IMR-90 (cell line): ENCODE measurements at regions not wholly inside any gene's neighbourhood (a gene's known extent, or its start where the extent isn't known, plus 50 kb on each side); places are given as distances from the start of the nearest gene placed in this dataset.

ENCODE experiments used
- ATAC-seq: fragments of 200-7000 bp; cut with Tn5 transposase; 2 replicates; pipeline ENCODE4 v1.9.1; 2020; ENCODE audit warnings: low read depth, mild to moderate bottlenecking, moderate library complexity
- BruUV-seq: library from RNA; stranded (reverse); fragments of 400-500 nt; replicated peaks from 2 replicates; lab custom pipeline; 2021; lab: Mats Ljungman, UMichigan
- CTCF ChIA-PET: fragments of 300-600 bp; formaldehyde crosslinking; extraction: SDS; loops from one replicate; lab custom pipeline; 2021; ENCODE audit warnings: antibody characterized with exemption; lab: Yijun Ruan, JAX
- POLR2A ChIA-PET: fragments of 300-600 bp; sonication (Branson Sonifier 250); formaldehyde crosslinking; loops from one replicate; lab custom pipeline; 2022; ENCODE audit warnings: antibody characterized with exemption; ENCODE audit not compliant: unreplicated experiment; lab: Charles Lee
- DNase-seq: peaks from one replicate; pipeline ENCODE4 v3.0.0; 2013
- H2AFZ ChIP-seq: replicated peaks from 2 replicates; pipeline ENCODE3; 2013; ENCODE audit warnings: low read length, mild to moderate bottlenecking; ENCODE audit not compliant: poor library complexity
- H2AK5ac ChIP-seq: 2 replicates; pipeline ENCODE4 v1.6.1; 2013; ENCODE audit warnings: low read depth, low read length, inconsistent platforms
- H2AK9ac ChIP-seq: replicated peaks from 2 replicates; pipeline ENCODE3; 2013; ENCODE audit warnings: mild to moderate bottlenecking, low read depth, low read length, moderate library complexity; ENCODE audit not compliant: poor library complexity
- H2BK120ac ChIP-seq: 2 replicates; pipeline ENCODE4 v1.6.1; 2013; ENCODE audit warnings: low read depth, low read length, inconsistent platforms
- H2BK15ac ChIP-seq: 3 replicates; pipeline ENCODE4 v1.6.1; 2013; ENCODE audit warnings: low read depth, low read length, inconsistent platforms
- H2BK20ac ChIP-seq: 2 replicates; pipeline ENCODE4 v1.6.1; 2013; ENCODE audit warnings: low read depth, mild to moderate bottlenecking, inconsistent platforms, low read length, moderate library complexity
- H2BK5ac ChIP-seq: 2 replicates; pipeline ENCODE4 v1.6.1; 2013; ENCODE audit warnings: mild to moderate bottlenecking, low read depth, low read length, inconsistent platforms; ENCODE audit not compliant: poor library complexity, severe bottlenecking
- H3K14ac ChIP-seq: replicated peaks from 2 replicates; pipeline ENCODE4 v1.6.1; 2013; ENCODE audit warnings: low read depth, low read length, inconsistent platforms
- H3K18ac ChIP-seq: 2 replicates; pipeline ENCODE4 v1.6.1; 2013; ENCODE audit warnings: low read depth, low read length, control low read depth
- H3K23ac ChIP-seq: 2 replicates; pipeline ENCODE4 v1.6.1; 2013; ENCODE audit warnings: low read depth, low read length, inconsistent platforms
- H3K27ac ChIP-seq: 2 replicates; pipeline ENCODE4 v1.5.1; 2013; ENCODE audit warnings: mild to moderate bottlenecking, control low read depth, low read length; ENCODE audit not compliant: insufficient read depth
- H3K27me3 ChIP-seq: 2 replicates; pipeline ENCODE4 v1.6.1; 2013; ENCODE audit warnings: low read length; ENCODE audit not compliant: control insufficient read depth, insufficient read depth
- H3K36me3 ChIP-seq: 2 replicates; pipeline ENCODE4 v1.6.1; 2013; ENCODE audit warnings: low read length, mixed read lengths; ENCODE audit not compliant: control insufficient read depth, insufficient read depth
- H3K4ac ChIP-seq: 2 replicates; pipeline ENCODE4 v1.6.1; 2013; ENCODE audit warnings: low read depth, low read length, inconsistent platforms
- H3K4me1 ChIP-seq: 2 replicates; pipeline ENCODE4 v1.6.1; 2013; ENCODE audit warnings: low read length, mixed read lengths; ENCODE audit not compliant: control insufficient read depth, insufficient read depth
- H3K4me2 ChIP-seq: 2 replicates; pipeline ENCODE4 v1.6.1; 2013; ENCODE audit warnings: low read depth, mild to moderate bottlenecking, control low read depth, low read length, moderate library complexity
- H3K4me3 ChIP-seq: 2 replicates; pipeline ENCODE4 v1.5.1; 2013; ENCODE audit warnings: low read depth, mild to moderate bottlenecking, control low read depth, low read length, moderate library complexity; ENCODE audit not compliant: insufficient read depth
- H3K56ac ChIP-seq: 2 replicates; pipeline ENCODE4 v1.6.1; 2013; ENCODE audit warnings: low read length, inconsistent platforms; ENCODE audit not compliant: insufficient read depth; ENCODE audit errors: extremely low read depth
- H3K79me1 ChIP-seq, 2 experiments: 2 replicates each; pipeline ENCODE4 v1.6.1; 2013; ENCODE audit warnings: low read length in 2 of 2, inconsistent platforms in 1 of 2, low read depth in 1 of 2
- H3K9ac ChIP-seq: 2 replicates; pipeline ENCODE4 v1.6.1; 2013; ENCODE audit warnings: low read depth, low read length, control low read depth
- H3K9me1 ChIP-seq: 2 replicates; pipeline ENCODE4 v1.6.1; 2013; ENCODE audit warnings: low read length, inconsistent platforms; ENCODE audit not compliant: insufficient read depth
- H3K9me3 ChIP-seq: 2 replicates; pipeline ENCODE4 v1.6.1; 2013; ENCODE audit warnings: low read length; ENCODE audit not compliant: control insufficient read depth, insufficient read depth
- H4K20me1 ChIP-seq: 2 replicates; pipeline ENCODE4 v1.6.1; 2013; ENCODE audit warnings: low read length, inconsistent platforms; ENCODE audit not compliant: insufficient read depth
- H4K5ac ChIP-seq: 2 replicates; pipeline ENCODE4 v1.6.1; 2013; ENCODE audit warnings: mild to moderate bottlenecking, low read depth, low read length, control low read depth
- H4K8ac ChIP-seq, 2 experiments: 2 replicates each; pipeline ENCODE4 v1.6.1; 2013; ENCODE audit warnings: low read depth in 2 of 2, low read length in 2 of 2, control low read depth in 1 of 2, inconsistent platforms in 1 of 2
- H4K91ac ChIP-seq: 2 replicates; pipeline ENCODE4 v1.6.1; 2013; ENCODE audit warnings: low read depth, low read length, inconsistent platforms; ENCODE audit not compliant: insufficient read depth
- CEBPB ChIP-seq: IDR thresholded peaks from 2 replicates; pipeline ENCODE4 v1.6.1; 2012; ENCODE audit warnings: low read depth, low read length, improper control_type of control experiment
- RAD21 ChIP-seq: IDR thresholded peaks from 2 replicates; pipeline ENCODE4 v1.6.1; 2012; ENCODE audit warnings: low read length, improper control_type of control experiment
- WGBS, 2 experiments: methylation state at CpG; one replicate each; pipeline versions ENCODE4 v1.1.5 to v1.1.7; 2013; ENCODE audit warnings: missing lambda C conversion rate in 2 of 2; ENCODE audit not compliant: insufficient read length in 1 of 2; ENCODE audit errors: extremely low coverage in 2 of 2; 5-methylcytosine and 5-hydroxymethylcytosine counted together
- dilution Hi-C: fragments of 300-500 bp; cut with HindIII; formaldehyde crosslinking; loops from one replicate; pipeline ENCODE4 v1.14.3; 2018; ENCODE audit warnings: low sequenced_read_pairs; ENCODE audit not compliant: unreplicated experiment
- in situ Hi-C: fragments of 300-500 bp; cut with MboI; formaldehyde crosslinking; loops from 3 replicates; pipeline ENCODE4 v1.14.3; 2019; ENCODE audit warnings: low sequenced_read_pairs, inconsistent platforms, mixed read lengths
- intact Hi-C: fragments of 100-400 bp; cut with micrococcal nuclease; formaldehyde crosslinking; loops from 2 replicates; pipeline ENCODE4 v1.10.0; 2022

DNA sequence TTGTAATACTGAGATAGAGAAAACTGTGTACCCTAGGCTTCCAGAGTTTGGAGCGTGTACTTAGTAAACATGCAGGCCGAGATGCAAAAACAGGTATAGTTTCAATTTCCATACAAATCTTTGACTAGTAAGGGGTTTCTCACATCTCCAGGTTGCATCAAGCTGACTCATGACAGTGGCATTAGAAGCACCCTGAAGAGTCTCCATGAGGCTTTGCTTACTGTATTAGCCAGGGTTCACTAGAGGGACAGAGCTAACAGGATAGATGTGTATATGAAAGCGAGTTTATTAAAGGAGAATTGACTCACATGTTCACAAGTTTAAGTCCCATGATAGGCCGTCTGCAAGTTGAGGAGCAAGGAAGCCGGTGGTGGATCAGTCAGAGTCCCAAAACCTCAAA, 275.3 kb upstream of the CDH6 start:
- Histone ChIP-seq H3K18ac (no peak overlapping the region), H3K56ac (no peak overlapping the region), H3K4me1 (no peaks in the 10 kb centered on the region; the same call in 1 of the 2 replicates), H3K9me3 (no peaks in the 10 kb centered on the region), H2BK15ac (no peak overlapping the region), H2BK120ac (peak overlapping the region; percentile 35; the same call in 1 of the 2 replicates), H3K23ac (no peak overlapping the region), H2BK5ac (no peak overlapping the region), H3K27me3 (no peaks in the 10 kb centered on the region), H3K27ac (no peak overlapping the region), H3K79me1 (no peaks in the 10 kb centered on the region), H2AK5ac (no peak overlapping the region), H2BK20ac (no peak overlapping the region), H4K91ac (no peak overlapping the region), H3K36me3 (no peaks in the 10 kb centered on the region), H4K5ac (no peak overlapping the region), H2AFZ (no peak overlapping the region), H4K20me1 (no peaks in the 10 kb centered on the region), H3K9me1 (no peaks in the 10 kb centered on the region; the same call in 1 of the 2 replicates), H4K8ac (no peak overlapping the region), H3K14ac (peak overlapping the region; percentile 68; the same call in 1 of the 2 replicates), H3K9ac (no peak overlapping the region), H3K4ac (peak overlapping the region; percentile 16; the same call in 1 of the 2 replicates), H3K4me2 (no peak overlapping the region), H3K4me3 (no peak overlapping the region), H2AK9ac (no peak overlapping the region)
- in situ Hi-C loops = no loop called here
- DNase-seq (peak; percentile 81), ATAC-seq (peak; percentile 57)
- TF ChIP-seq RAD21 = no peak
- peak; percentile 32; the same call in 1 of the 2 replicates for TF ChIP-seq CEBPB
- POLR2A ChIA-PET = no interaction called here
- BruUV-seq = no TSS peak
- dilution Hi-C loops = no loop called here
- CTCF ChIA-PET = no interaction called here
- WGBS, 2 experiments = 67% methylated on average over 3 of the region's 5 CpGs; no CpG with 5 or more reads in 1 of the 2 experiments
- intact Hi-C loops = no loop called here
